NCI-H1930 (cell line): ENCODE measurements at regions not wholly inside any gene's neighbourhood (a gene's known extent, or its start where the extent isn't known, plus 50 kb on each side); places are given as distances from the start of the nearest gene placed in this dataset.
"Not testable (repeated sequence)": the region's sequence is repeated elsewhere in the genome, so short reads cannot be mapped to it uniquely, and the experiment has no call there.

Source experiments
- DNase-seq, 2 experiments: peaks; one replicate each; lab custom pipeline; 2025; lab: John Stamatoyannopoulos, UW

- no peak for DNase-seq
Observed at GRCh38 chr5:24264547-24264946, 380.2 kb downstream of the CDH10 start.

- no peak for DNase-seq
Observed at GRCh38 chr5:24265306-24265705, 379.5 kb downstream of the CDH10 start.

GRCh38 chr5:24268482-24269056, 376.2 kb downstream of the CDH10 start:
- no peak for DNase-seq

- not testable (repeated sequence) for DNase-seq
Observed at GRCh38 chr5:24271702-24272118, 373.1 kb downstream of the CDH10 start.

- DNase-seq: no peak
Observed at GRCh38 chr5:24272741-24273140, 372.0 kb downstream of the CDH10 start.

- no peak for DNase-seq
Observed at GRCh38 chr5:24280215-24280614, 364.6 kb downstream of the CDH10 start.

- DNase-seq: no peak
Observed at GRCh38 chr5:24281818-24282217, 363.0 kb downstream of the CDH10 start.

- DNase-seq: no peak
Observed at GRCh38 chr5:24289582-24290335, 355.0 kb downstream of the CDH10 start.

GRCh38 chr5:24290536-24290935, 354.2 kb downstream of the CDH10 start:
- no peak for DNase-seq

GRCh38 chr5:24291916-24292315, 352.9 kb downstream of the CDH10 start:
- no peak for DNase-seq

GRCh38 chr5:24294333-24294732, 350.4 kb downstream of the CDH10 start:
- DNase-seq: no peak

GRCh38 chr5:24314106-24314505, 330.7 kb downstream of the CDH10 start:
- no peak for DNase-seq

GRCh38 chr5:24320643-24321042, 324.1 kb downstream of the CDH10 start:
- DNase-seq: no peak

- no peak for DNase-seq
Observed at GRCh38 chr5:24325306-24325832, 319.4 kb downstream of the CDH10 start.

GRCh38 chr5:24331531-24331930, 313.2 kb downstream of the CDH10 start:
- DNase-seq: no peak

- DNase-seq: no peak
Observed at GRCh38 chr5:24347158-24347557, 297.6 kb downstream of the CDH10 start.

GRCh38 chr5:24351285-24351684, 293.5 kb downstream of the CDH10 start:
- no peak for DNase-seq

- DNase-seq: no peak
Observed at GRCh38 chr5:24353016-24353415, 291.8 kb downstream of the CDH10 start.

- no peak for DNase-seq
Observed at GRCh38 chr5:24353611-24354010, 291.2 kb downstream of the CDH10 start.

GRCh38 chr5:24363789-24364481, 280.8 kb downstream of the CDH10 start:
- no peak for DNase-seq

GRCh38 chr5:24364711-24365110, 280.1 kb downstream of the CDH10 start:
- DNase-seq: no peak

GRCh38 chr5:24365406-24365805, 279.4 kb downstream of the CDH10 start:
- DNase-seq: no peak

GRCh38 chr5:24367216-24367615, 277.6 kb downstream of the CDH10 start:
- DNase-seq: no peak
